K562 (cell line): ENCODE measurements at regions not wholly inside any gene's neighbourhood (a gene's known extent, or its start where the extent isn't known, plus 50 kb on each side); places are given as distances from the start of the nearest gene placed in this dataset.

Experiments used
- GTF2F1 ChIP-seq: IDR thresholded peaks from 2 replicates; pipeline ENCODE4 v1.6.1; 2011; ENCODE audit warnings: low read depth, low read length, improper control_type of control experiment
- ZNF121 ChIP-seq: sonication (generic); formaldehyde crosslinking; conservative IDR thresholded peaks from 2 replicates; pipeline ENCODE4 v1.8.0; 2022; ENCODE audit warnings: missing genetic modification reagents
- ZNF140 ChIP-seq: fragments of 250-450 bp; sonication (Bioruptor Pico); IDR thresholded peaks from 2 replicates; pipeline ENCODE4 v1.8.0; 2021; ENCODE audit warnings: moderate library complexity, mild to moderate bottlenecking, inconsistent platforms
- TF ChIP-seq, protein P1 (sequence below): sonication (generic); formaldehyde crosslinking; IDR thresholded peaks from 2 replicates; pipeline ENCODE4 v1.8.1; 2023; ENCODE audit warnings: missing genetic modification reagents, mild to moderate bottlenecking, borderline replicate concordance

DNA sequence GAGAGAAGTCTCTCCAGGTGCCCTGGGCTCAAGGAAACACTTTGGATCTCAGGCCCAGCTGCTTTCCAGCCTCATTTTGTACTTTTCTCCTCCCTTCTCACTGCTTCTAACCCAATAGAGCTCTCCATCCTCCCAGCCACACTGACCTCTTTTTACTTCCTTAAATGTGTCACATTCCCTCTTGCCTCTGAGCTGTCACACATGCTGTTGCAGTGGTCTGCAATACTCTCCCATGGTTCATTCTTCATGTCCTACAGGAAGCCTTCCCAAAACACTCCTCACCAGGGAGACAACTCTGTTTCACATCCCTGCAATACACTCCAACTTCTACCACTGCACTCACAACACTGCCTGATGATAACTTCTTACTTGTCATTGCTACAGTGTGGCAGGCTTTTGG, 242.1 kb upstream of the DYNLRB2 start:
- TF ChIP-seq GTF2F1, result no peak
- no peak for TF ChIP-seq ZNF121 (CRISPR knock-in tag)
- TF ChIP-seq, protein P1, sequence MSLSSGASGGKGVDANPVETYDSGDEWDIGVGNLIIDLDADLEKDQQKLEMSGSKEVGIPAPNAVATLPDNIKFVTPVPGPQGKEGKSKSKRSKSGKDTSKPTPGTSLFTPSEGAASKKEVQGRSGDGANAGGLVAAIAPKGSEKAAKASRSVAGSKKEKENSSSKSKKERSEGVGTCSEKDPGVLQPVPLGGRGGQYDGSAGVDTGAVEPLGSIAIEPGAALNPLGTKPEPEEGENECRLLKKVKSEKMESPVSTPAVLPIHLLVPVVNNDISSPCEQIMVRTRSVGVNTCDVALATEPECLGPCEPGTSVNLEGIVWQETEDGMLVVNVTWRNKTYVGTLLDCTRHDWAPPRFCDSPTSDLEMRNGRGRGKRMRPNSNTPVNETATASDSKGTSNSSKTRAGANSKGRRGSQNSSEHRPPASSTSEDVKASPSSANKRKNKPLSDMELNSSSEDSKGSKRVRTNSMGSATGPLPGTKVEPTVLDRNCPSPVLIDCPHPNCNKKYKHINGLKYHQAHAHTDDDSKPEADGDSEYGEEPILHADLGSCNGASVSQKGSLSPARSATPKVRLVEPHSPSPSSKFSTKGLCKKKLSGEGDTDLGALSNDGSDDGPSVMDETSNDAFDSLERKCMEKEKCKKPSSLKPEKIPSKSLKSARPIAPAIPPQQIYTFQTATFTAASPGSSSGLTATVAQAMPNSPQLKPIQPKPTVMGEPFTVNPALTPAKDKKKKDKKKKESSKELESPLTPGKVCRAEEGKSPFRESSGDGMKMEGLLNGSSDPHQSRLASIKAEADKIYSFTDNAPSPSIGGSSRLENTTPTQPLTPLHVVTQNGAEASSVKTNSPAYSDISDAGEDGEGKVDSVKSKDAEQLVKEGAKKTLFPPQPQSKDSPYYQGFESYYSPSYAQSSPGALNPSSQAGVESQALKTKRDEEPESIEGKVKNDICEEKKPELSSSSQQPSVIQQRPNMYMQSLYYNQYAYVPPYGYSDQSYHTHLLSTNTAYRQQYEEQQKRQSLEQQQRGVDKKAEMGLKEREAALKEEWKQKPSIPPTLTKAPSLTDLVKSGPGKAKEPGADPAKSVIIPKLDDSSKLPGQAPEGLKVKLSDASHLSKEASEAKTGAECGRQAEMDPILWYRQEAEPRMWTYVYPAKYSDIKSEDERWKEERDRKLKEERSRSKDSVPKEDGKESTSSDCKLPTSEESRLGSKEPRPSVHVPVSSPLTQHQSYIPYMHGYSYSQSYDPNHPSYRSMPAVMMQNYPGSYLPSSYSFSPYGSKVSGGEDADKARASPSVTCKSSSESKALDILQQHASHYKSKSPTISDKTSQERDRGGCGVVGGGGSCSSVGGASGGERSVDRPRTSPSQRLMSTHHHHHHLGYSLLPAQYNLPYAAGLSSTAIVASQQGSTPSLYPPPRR (CRISPR knock-in tag), result no peak
- TF ChIP-seq ZNF140 (CRISPR knock-in tag), result no peak
